Endodermal cell (in vitro differentiated cells): ENCODE measurements at regions not wholly inside any gene's neighbourhood (a gene's known extent, or its start where the extent isn't known, plus 50 kb on each side); places are given as distances from the start of the nearest gene placed in this dataset.

Experiments used
- DNase-seq: peaks from one replicate; pipeline ENCODE4 v3.0.0-alpha.2; 2017
- H3K27ac ChIP-seq: 2 replicates; pipeline ENCODE4 v1.5.1; 2013; ENCODE audit warnings: mild to moderate bottlenecking, low read depth, low read length, moderate library complexity
- H3K27me3 ChIP-seq: 2 replicates; pipeline ENCODE4 v1.6.1; 2013; ENCODE audit warnings: mild to moderate bottlenecking, low read length, moderate library complexity; ENCODE audit not compliant: insufficient read depth, control insufficient read depth, poor library complexity, severe bottlenecking
- H3K36me3 ChIP-seq: 2 replicates; pipeline ENCODE4 v1.7.0; 2013; ENCODE audit warnings: mild to moderate bottlenecking, low read length, moderate library complexity; ENCODE audit not compliant: control insufficient read depth, insufficient read depth
- H3K4me1 ChIP-seq: one replicate; pipeline ENCODE4 v1.7.0; 2013; ENCODE audit warnings: low read length; ENCODE audit not compliant: control insufficient read depth, insufficient read depth
- H3K4me3 ChIP-seq: 2 replicates; pipeline ENCODE4 v1.5.1; 2013; ENCODE audit warnings: mild to moderate bottlenecking, low read length, moderate library complexity
- H3K9ac ChIP-seq: 2 replicates; pipeline ENCODE4 v1.6.1; 2013; ENCODE audit warnings: mild to moderate bottlenecking, low read length, moderate library complexity; ENCODE audit not compliant: poor library complexity, severe bottlenecking; ENCODE audit errors: extremely low read depth
- H3K9me3 ChIP-seq: 2 replicates; pipeline ENCODE4 v1.6.1; 2013; ENCODE audit warnings: mild to moderate bottlenecking, low read length, moderate library complexity; ENCODE audit not compliant: control insufficient read depth
- H3K27ac Mint-ChIP-seq: 2 replicates; pipeline ENCODE4 v1.8.0; 2020; ENCODE audit warnings: mixed read lengths
- H3K27me3 Mint-ChIP-seq: 2 replicates; pipeline ENCODE4 v1.8.0; 2021; ENCODE audit warnings: mild to moderate bottlenecking, mixed read lengths; ENCODE audit not compliant: insufficient read depth
- H3K36me3 Mint-ChIP-seq: 2 replicates; pipeline ENCODE4 v1.8.0; 2020; ENCODE audit warnings: low read depth, mixed read lengths
- H3K4me1 Mint-ChIP-seq: 2 replicates; pipeline ENCODE4 v1.8.0; 2020; ENCODE audit warnings: mixed read lengths
- H3K4me3 Mint-ChIP-seq: 2 replicates; pipeline ENCODE4 v1.8.0; 2020; ENCODE audit warnings: mild to moderate bottlenecking, moderate library complexity, mixed read lengths
- H3K9me3 Mint-ChIP-seq: 2 replicates; pipeline ENCODE4 v1.8.0; 2020; ENCODE audit warnings: mild to moderate bottlenecking, mixed read lengths
- WGBS, 2 experiments: methylation state at CpG; one replicate each; pipeline versions ENCODE4 v1.1.5 to v1.1.7; 2013; ENCODE audit warnings: missing lambda C conversion rate in 2 of 2, mixed read lengths in 1 of 2; ENCODE audit not compliant: insufficient coverage in 1 of 2, insufficient read length in 1 of 2; 5-methylcytosine and 5-hydroxymethylcytosine counted together
- TF ChIP-seq, protein P1 (sequence below): fragments of 200-600 bp; sonication (generic); conservative IDR thresholded peaks from 2 replicates; pipeline ENCODE4 v1.5.0; 2021; ENCODE audit warnings: antibody characterized with exemption, mild to moderate bottlenecking

DNA sequence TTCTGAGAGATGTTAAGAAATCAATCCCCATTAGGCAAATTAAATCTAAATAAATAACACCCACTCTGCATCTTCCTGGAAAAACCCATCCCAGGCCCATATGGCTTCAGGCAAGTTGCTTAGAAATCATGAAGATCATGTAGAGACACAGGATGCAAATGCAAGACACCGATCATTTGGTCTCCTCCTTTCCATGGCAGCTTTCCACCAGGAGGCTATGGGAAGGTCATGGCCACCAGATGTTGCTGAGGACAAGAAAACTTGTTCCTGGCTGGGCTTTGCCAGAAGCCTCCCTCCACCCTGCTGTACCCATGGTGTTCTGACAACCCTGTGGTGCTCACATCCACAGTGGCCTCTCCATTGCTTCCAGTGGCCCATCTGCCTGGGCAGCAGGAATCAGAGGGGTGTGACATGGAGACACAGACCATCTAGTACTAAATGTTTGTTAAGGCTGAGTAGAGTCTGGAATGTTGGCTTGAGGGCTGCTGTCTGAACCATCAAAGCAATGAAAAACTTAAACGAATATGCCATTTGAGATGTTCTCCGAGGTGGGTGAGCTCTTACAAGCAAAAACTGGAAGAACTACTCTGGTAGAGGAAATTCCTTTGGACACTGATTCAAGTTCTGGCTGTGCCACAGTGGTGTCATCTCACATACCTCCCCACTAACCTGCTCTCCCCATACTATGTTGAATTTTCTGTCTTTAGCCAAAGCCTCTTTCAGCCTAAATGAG is 293.2 kb downstream of the TNS1 start:
- H3K4me1 Mint-ChIP-seq, result peaks cover 27% of the 10 kb centered on the region

DNA sequence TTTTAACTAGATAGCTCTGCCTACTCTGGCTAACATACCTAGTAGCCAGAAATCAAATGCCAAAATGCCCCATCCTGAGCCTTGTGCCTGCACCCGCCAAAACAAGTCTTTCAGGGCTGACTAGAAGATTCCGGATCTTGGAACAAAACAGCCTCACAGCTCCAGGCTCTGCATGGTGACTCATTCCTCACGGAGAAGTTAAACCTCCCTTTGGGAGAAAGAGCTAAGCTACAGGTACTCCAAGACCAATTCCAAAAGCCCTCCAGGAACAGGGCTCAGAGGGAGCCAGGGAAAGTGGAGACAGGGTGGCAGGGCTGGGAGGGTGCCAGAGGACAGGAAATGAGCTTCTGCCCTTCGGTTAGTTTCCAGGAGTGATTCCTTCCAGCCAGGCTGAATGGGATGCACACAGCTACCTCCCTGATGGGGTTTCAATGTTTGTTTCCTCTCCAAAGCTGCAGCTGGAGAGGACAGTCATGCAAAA is 295.6 kb downstream of the TNS1 start:
- H3K27ac ChIP-seq, result no peak overlapping the region
- peaks cover 20% of the 10 kb centered on the region for H3K4me1 ChIP-seq
- TF ChIP-seq, protein P1, sequence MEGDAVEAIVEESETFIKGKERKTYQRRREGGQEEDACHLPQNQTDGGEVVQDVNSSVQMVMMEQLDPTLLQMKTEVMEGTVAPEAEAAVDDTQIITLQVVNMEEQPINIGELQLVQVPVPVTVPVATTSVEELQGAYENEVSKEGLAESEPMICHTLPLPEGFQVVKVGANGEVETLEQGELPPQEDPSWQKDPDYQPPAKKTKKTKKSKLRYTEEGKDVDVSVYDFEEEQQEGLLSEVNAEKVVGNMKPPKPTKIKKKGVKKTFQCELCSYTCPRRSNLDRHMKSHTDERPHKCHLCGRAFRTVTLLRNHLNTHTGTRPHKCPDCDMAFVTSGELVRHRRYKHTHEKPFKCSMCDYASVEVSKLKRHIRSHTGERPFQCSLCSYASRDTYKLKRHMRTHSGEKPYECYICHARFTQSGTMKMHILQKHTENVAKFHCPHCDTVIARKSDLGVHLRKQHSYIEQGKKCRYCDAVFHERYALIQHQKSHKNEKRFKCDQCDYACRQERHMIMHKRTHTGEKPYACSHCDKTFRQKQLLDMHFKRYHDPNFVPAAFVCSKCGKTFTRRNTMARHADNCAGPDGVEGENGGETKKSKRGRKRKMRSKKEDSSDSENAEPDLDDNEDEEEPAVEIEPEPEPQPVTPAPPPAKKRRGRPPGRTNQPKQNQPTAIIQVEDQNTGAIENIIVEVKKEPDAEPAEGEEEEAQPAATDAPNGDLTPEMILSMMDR, result no peak
- no peak overlapping the region for H3K9ac ChIP-seq
- Mint-ChIP-seq H3K4me3 (no peak overlapping the region), H3K27me3 (peaks cover 38% of the 10 kb centered on the region), H3K4me1 (peaks cover 15% of the 10 kb centered on the region), H3K9me3 (no peaks in the 10 kb centered on the region), H3K27ac (no peak overlapping the region), H3K36me3 (no peaks in the 10 kb centered on the region)
- H3K9me3 ChIP-seq, result no peaks in the 10 kb centered on the region
- H3K36me3 ChIP-seq, result no peaks in the 10 kb centered on the region
- peaks cover 22% of the 10 kb centered on the region for H3K27me3 ChIP-seq
- WGBS, 2 experiments, result 78 to 91% methylated on average over 4 of the region's 4 CpGs
- no peak overlapping the region for H3K4me3 ChIP-seq
- DNase-seq, result no peak

More for the DNA sequence above, 293.2 kb downstream of the TNS1 start:
- Histone ChIP-seq H3K27me3 (peaks cover 5% of the 10 kb centered on the region), H3K4me1 (peaks cover 20% of the 10 kb centered on the region), H3K27ac (no peak overlapping the region), H3K9me3 (no peaks in the 10 kb centered on the region), H3K36me3 (no peaks in the 10 kb centered on the region), H3K9ac (no peak overlapping the region), H3K4me3 (no peak overlapping the region)
- H3K36me3 Mint-ChIP-seq, result no peaks in the 10 kb centered on the region
- H3K4me3 Mint-ChIP-seq, result no peak overlapping the region
- peaks cover 38% of the 10 kb centered on the region for H3K27me3 Mint-ChIP-seq
- no peak overlapping the region for H3K27ac Mint-ChIP-seq
- WGBS, 2 experiments, result 94 to 97% methylated on average over 3 of the region's 3 CpGs
- DNase-seq, result no peak
- no peaks in the 10 kb centered on the region for H3K9me3 Mint-ChIP-seq
- TF ChIP-seq, protein P1, result no peak

DNA sequence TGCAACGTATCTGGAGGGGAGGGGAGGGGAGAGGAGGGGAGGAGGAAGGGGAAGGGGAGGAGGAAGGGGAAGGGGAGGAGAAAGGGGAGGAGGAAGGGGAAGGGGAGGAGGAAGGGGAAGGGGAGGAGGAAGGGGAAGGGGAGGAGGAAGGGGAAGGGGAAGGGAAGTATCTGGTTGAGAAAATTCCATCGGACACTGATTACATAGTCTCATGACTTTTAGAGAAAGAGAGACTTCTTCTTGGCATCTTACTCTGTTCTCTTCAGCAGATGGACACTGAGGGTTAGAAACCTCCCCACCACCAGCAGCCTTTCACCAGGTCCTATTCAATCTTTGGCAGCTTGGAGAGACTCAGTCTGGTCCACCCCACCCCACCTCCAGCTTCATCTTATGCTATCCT is 296.3 kb downstream of the TNS1 start:
- peaks cover 42% of the 10 kb centered on the region for H3K27me3 Mint-ChIP-seq
- H3K4me1 ChIP-seq, result peaks cover 20% of the 10 kb centered on the region
- TF ChIP-seq, protein P1, result no peak
- no peak overlapping the region for H3K4me3 ChIP-seq
- no peak overlapping the region for H3K27ac Mint-ChIP-seq
- WGBS, 2 experiments, result 79 to 100% methylated on average over 1 to 2 of the region's 2 CpGs
- no peaks in the 10 kb centered on the region for H3K36me3 ChIP-seq
- H3K27ac ChIP-seq, result no peak overlapping the region
- H3K4me1 Mint-ChIP-seq, result peaks cover 15% of the 10 kb centered on the region
- DNase-seq, result no peak
- H3K27me3 ChIP-seq, result peaks cover 27% of the 10 kb centered on the region
- no peak overlapping the region for H3K4me3 Mint-ChIP-seq
- no peaks in the 10 kb centered on the region for H3K9me3 ChIP-seq
- no peaks in the 10 kb centered on the region for H3K36me3 Mint-ChIP-seq
- no peak overlapping the region for H3K9ac ChIP-seq
- H3K9me3 Mint-ChIP-seq, result no peaks in the 10 kb centered on the region
